A673 (cell line): ENCODE measurements at regions not wholly inside any gene's neighbourhood (a gene's known extent, or its start where the extent isn't known, plus 50 kb on each side); places are given as distances from the start of the nearest gene placed in this dataset.

Source experiments
- CTCF ChIP-seq: fragments of 300-800, 200-600 bp; sonication (generic); conservative IDR thresholded peaks from 2 replicates; pipeline ENCODE4 v1.5.1; 2017; ENCODE audit warnings: low read depth, mild to moderate bottlenecking, antibody characterized with exemption, low read length, moderate library complexity, mixed read lengths
- EZH2 ChIP-seq: fragments of 200-600 bp; sonication (generic); IDR thresholded peaks from 2 replicates; pipeline ENCODE4 v1.6.1; 2017; ENCODE audit warnings: borderline replicate concordance, low read depth, mild to moderate bottlenecking, mixed read lengths, antibody characterized with exemption, low read length; ENCODE audit not compliant: poor library complexity, severe bottlenecking

GRCh38 chr5:10023494-10023893 is 226.2 kb downstream of the ATPSCKMT start:
- TF ChIP-seq EZH2, result no peak
- no peak for TF ChIP-seq CTCF
